ENCODE measurements at regions not wholly inside any gene's neighbourhood (a gene's known extent, or its start where the extent isn't known, plus 50 kb on each side); places are given as distances from the start of the nearest gene placed in this dataset.

GRCh38 chr1:55821234-55821633, 606.1 kb upstream of the USP24 start:
- Histone ChIP-seq H2AK5ac (ENCODE audit: insufficient read length, low read length) (no peak overlapping the region), H3K27ac (ENCODE audit: insufficient read length, low read depth, low read length) (no peak overlapping the region), H2BK15ac (ENCODE audit: low read depth, low read length) (no peak overlapping the region), H2AFZ (ENCODE audit: low read length) (no peak overlapping the region), H4K20me1 (ENCODE audit: control insufficient read depth, insufficient read depth, insufficient read length) (no peaks in the 10 kb centered on the region), H3K9ac (ENCODE audit: extremely low read depth, insufficient read length, low read length) (no peak overlapping the region), H3K23ac (ENCODE audit: insufficient read length, low read depth, low read length) (no peak overlapping the region), H2BK12ac (ENCODE audit: insufficient read length, low read depth, low read length) (no peak overlapping the region), H4K8ac (replicated peaks; ENCODE audit: insufficient read length, low read depth, low read length) (no peak overlapping the region), H3K27me3 (ENCODE audit: insufficient read depth, low read length) (no peaks in the 10 kb centered on the region), H3K56ac (ENCODE audit: insufficient read length, low read depth, low read length) (no peak overlapping the region), H4K91ac (ENCODE audit: insufficient read length, low read depth, low read length) (no peak overlapping the region), H2BK20ac (ENCODE audit: low read depth, low read length, poor library complexity, severe bottlenecking) (no peak overlapping the region), H3K79me1 (ENCODE audit: insufficient read depth, low read depth, low read length, poor library complexity, severe bottlenecking) (no peaks in the 10 kb centered on the region), H3K79me2 (ENCODE audit: insufficient read depth, low read length) (no peaks in the 10 kb centered on the region), H3K4me1 (ENCODE audit: insufficient read depth, low read length) (no peaks in the 10 kb centered on the region), H3K14ac (ENCODE audit: insufficient read depth, low read length) (no peak overlapping the region), H3K4me2 (ENCODE audit: insufficient read depth, insufficient read length, low read length) (no peak overlapping the region), H3K23me2 (ENCODE audit: insufficient read length, low read depth, low read length, poor library complexity, severe bottlenecking) (no peaks in the 10 kb centered on the region), H2BK5ac (ENCODE audit: insufficient read length, low read length) (no peak overlapping the region), H3K18ac (ENCODE audit: insufficient read length, low read depth, low read length) (no peak overlapping the region), H3T11ph (ENCODE audit: low read length) (no peak overlapping the region), H3K4ac (ENCODE audit: low read depth, low read length) (no peak overlapping the region), H3K9me3 (ENCODE audit: control insufficient read depth, low read depth, low read length) (no peaks in the 10 kb centered on the region), H4K5ac (ENCODE audit: insufficient read length, low read depth, low read length) (no peak overlapping the region), H2BK120ac (ENCODE audit: low read depth, low read length, poor library complexity, severe bottlenecking) (no peak overlapping the region)
- no peak for DNase-seq
- H3K4me1 Mint-ChIP-seq, result no peaks in the 10 kb centered on the region
- no peak overlapping the region for H3K4me3 Mint-ChIP-seq
- no CpG with 5 or more reads among the region's 2 CpGs for WGBS (ENCODE audit: extremely low coverage, insufficient read length, low lambda C conversion rate)
- H3K27ac Mint-ChIP-seq, result no peak overlapping the region
- no peaks in the 10 kb centered on the region for H3K36me3 Mint-ChIP-seq (ENCODE audit: insufficient read depth in 1 of 3, low read depth in 3 of 3)
- TF ChIP-seq CTCF (conservative IDR thresholded peaks at IDR 0.05), result no peak
- no peaks in the 10 kb centered on the region for H3K9me3 Mint-ChIP-seq
- H3K27me3 Mint-ChIP-seq (ENCODE audit: low read depth), result no peaks in the 10 kb centered on the region

Measured in H9 (cell line).